Panc1 (cell line): ENCODE measurements at regions not wholly inside any gene's neighbourhood (a gene's known extent, or its start where the extent isn't known, plus 50 kb on each side); places are given as distances from the start of the nearest gene placed in this dataset.

ENCODE experiments used
- ATAC-seq: fragments of 200-7000 bp; cut with Tn5 transposase; 2 replicates; pipeline ENCODE4 v1.9.1; 2020; ENCODE audit warnings: mild to moderate bottlenecking, moderate library complexity
- BruUV-seq: library from RNA; stranded (reverse); fragments of 400-500 nt; replicated peaks from 2 replicates; lab custom pipeline; 2021; lab: Mats Ljungman, UMichigan
- CTCF ChIA-PET: fragments of 300-600 bp; sonication (Branson Sonifier 250); formaldehyde crosslinking; loops from one replicate; lab custom pipeline; 2022; ENCODE audit warnings: antibody characterized with exemption; lab: Charles Lee
- POLR2A ChIA-PET: fragments of 300-600 bp; sonication (Branson Sonifier 250); formaldehyde crosslinking; loops from one replicate; lab custom pipeline; 2022; ENCODE audit warnings: antibody characterized with exemption; lab: Charles Lee
- DNase-seq: peaks from one replicate; pipeline ENCODE4 v3.0.0-alpha.2; 2010; ENCODE audit warnings: low read depth, low spot score
- H3K27ac ChIP-seq: 2 replicates; pipeline ENCODE4 v1.5.1; 2011; ENCODE audit warnings: mild to moderate bottlenecking, low read length, inconsistent platforms
- H3K27me3 ChIP-seq: fragments of 200-500 bp; sonication (Bioruptor generic); 2 replicates; pipeline ENCODE4 v1.6.0; 2014; ENCODE audit warnings: low read length, inconsistent platforms; ENCODE audit not compliant: control insufficient read depth, insufficient read depth
- H3K36me3 ChIP-seq: fragments of 200-500 bp; sonication (Bioruptor generic); 2 replicates; pipeline ENCODE4 v1.5.1; 2014; ENCODE audit warnings: inconsistent platforms, mild to moderate bottlenecking, low read length, moderate library complexity; ENCODE audit not compliant: control insufficient read depth, insufficient read depth
- H3K4me1 ChIP-seq: 2 replicates; pipeline ENCODE4 v1.5.1; 2011; ENCODE audit warnings: inconsistent platforms, mild to moderate bottlenecking, low read length, moderate library complexity; ENCODE audit not compliant: control insufficient read depth, insufficient read depth
- H3K4me3 ChIP-seq, 2 experiments: 2 replicates each; pipeline ENCODE4 v1.5.1; 2011 to 2012; ENCODE audit warnings: low read depth in 2 of 2, low read length in 2 of 2, mild to moderate bottlenecking in 2 of 2, inconsistent platforms in 1 of 2, moderate library complexity in 1 of 2
- H3K9me3 ChIP-seq: fragments of 200-500 bp; sonication (Bioruptor generic); 2 replicates; pipeline ENCODE4 v1.5.1; 2014; ENCODE audit warnings: low read depth, mild to moderate bottlenecking, inconsistent platforms, low read length, moderate library complexity; ENCODE audit not compliant: control insufficient read depth, insufficient read depth
- CTCF ChIP-seq: fragments of 450-650 bp; IDR thresholded peaks from 2 replicates; pipeline ENCODE4 v1.5.1; 2017; ENCODE audit warnings: mild to moderate bottlenecking
- POLR2AphosphoS5 ChIP-seq: IDR thresholded peaks from 2 replicates; pipeline ENCODE4 v1.6.1; 2012; ENCODE audit warnings: mild to moderate bottlenecking, low read depth, low read length, moderate library complexity
- REST ChIP-seq, 2 experiments: IDR thresholded peaks; 2 replicates each; pipeline ENCODE4 v1.6.1; 2011 to 2012; ENCODE audit warnings: low read depth in 2 of 2, control low read depth in 1 of 2, low read length in 1 of 2, mild to moderate bottlenecking in 1 of 2, moderate library complexity in 1 of 2; ENCODE audit not compliant: insufficient read depth in 1 of 2
- SIN3A ChIP-seq: IDR thresholded peaks from 2 replicates; pipeline ENCODE4 v1.6.1; 2012; ENCODE audit warnings: low read depth, mild to moderate bottlenecking, low read length, moderate library complexity, borderline replicate concordance; ENCODE audit not compliant: insufficient read depth
- TCF7L2 ChIP-seq: IDR thresholded peaks from 2 replicates; pipeline ENCODE4 v1.6.1; 2011; ENCODE audit warnings: mild to moderate bottlenecking, low read depth, low read length, inconsistent platforms
- in situ Hi-C: cut with HindIII; loops from 2 replicates; pipeline ENCODE4 v1.10.0; 2016; ENCODE audit warnings: low sequenced_read_pairs, low pct_unique_long_range_greater_than_20kb
- intact Hi-C: fragments of 100-400 bp; cut with micrococcal nuclease; formaldehyde crosslinking; loops from one replicate; pipeline ENCODE4 v1.10.0; 2022; ENCODE audit not compliant: unreplicated experiment

- no TSS peak for BruUV-seq
- Histone ChIP-seq H3K27me3 (no peaks in the 10 kb centered on the region), H3K9me3 (no peaks in the 10 kb centered on the region), H3K4me1 (no peaks in the 10 kb centered on the region), H3K36me3 (no peaks in the 10 kb centered on the region), H3K27ac (no peak overlapping the region), H3K4me3 (no peak overlapping the region)
- intact Hi-C loops = no loop called here
- TF ChIP-seq SIN3A (no peak), CTCF (no peak), TCF7L2 (no peak), REST (IDR thresholded peaks at IDR 0.05; ENCODE audit: insufficient read depth in 1 of 2, low read depth in 2 of 2, low read length in 1 of 2) (no peak), POLR2AphosphoS5 (no peak)
- ATAC-seq = no peak
- no peak for DNase-seq
- in situ Hi-C loops = no loop called here
- ChIA-PET CTCF (no interaction called here), POLR2A (no interaction called here)
Measured at GRCh38 chr10:55058800-55059199, 257.8 kb upstream of the PCDH15 start.

- DNase-seq = no peak
- Histone ChIP-seq H3K27ac (no peak overlapping the region), H3K27me3 (no peaks in the 10 kb centered on the region), H3K4me1 (no peaks in the 10 kb centered on the region), H3K36me3 (no peaks in the 10 kb centered on the region; the same call in 1 of the 2 replicates), H3K4me3 (no peak overlapping the region), H3K9me3 (no peaks in the 10 kb centered on the region; the same call in 1 of the 2 replicates)
- ChIA-PET POLR2A (no interaction called here), CTCF (no interaction called here)
- ATAC-seq = no peak
- TF ChIP-seq TCF7L2 = no peak
- TF ChIP-seq CTCF = no peak
- TF ChIP-seq POLR2AphosphoS5 = no peak
- TF ChIP-seq REST (IDR thresholded peaks at IDR 0.05; ENCODE audit: insufficient read depth in 1 of 2, low read depth in 2 of 2, low read length in 1 of 2) = no peak
- no peak for TF ChIP-seq SIN3A
- intact Hi-C loops = no loop called here
- in situ Hi-C loops = no loop called here
- no TSS peak for BruUV-seq
Measured at GRCh38 chr10:55051515-55051914, 250.5 kb upstream of the PCDH15 start.
